ENCODE measurements at regions not wholly inside any gene's neighbourhood (a gene's known extent, or its start where the extent isn't known, plus 50 kb on each side); places are given as distances from the start of the nearest gene placed in this dataset.

DNA sequence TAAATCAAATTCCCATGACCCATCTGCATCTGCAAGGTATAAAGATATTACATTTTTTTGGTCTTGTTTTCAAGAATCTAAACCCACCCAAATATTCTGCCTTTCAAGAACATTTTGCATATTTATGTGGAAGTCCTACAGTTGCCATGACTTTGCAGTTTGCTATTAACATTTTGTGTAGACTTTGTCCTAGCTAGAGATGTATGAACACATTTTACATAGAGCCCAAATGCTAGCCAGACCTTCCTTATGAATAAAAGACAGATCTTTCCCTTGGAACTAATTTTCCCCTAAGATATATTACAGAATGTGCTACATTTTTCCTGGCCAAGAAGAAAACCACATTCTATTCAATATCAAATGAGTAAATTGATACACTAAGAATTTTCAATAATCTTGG is 772.5 kb downstream of the KCNA4 start:
- no peaks in the 10 kb centered on the region for H3K9me1 ChIP-seq (replicated peaks; ENCODE audit: control insufficient read depth, extremely low read depth, insufficient read depth, low read length)
- H4K20me1 ChIP-seq (replicated peaks; ENCODE audit: control insufficient read depth, extremely low read depth, insufficient read depth, low read length) = no peaks in the 10 kb centered on the region
- FAIRE-seq = no peak
- CTCF ChIA-PET = no interaction called here
- no peaks in the 10 kb centered on the region for H3K79me2 ChIP-seq (ENCODE audit: control insufficient read depth, insufficient read depth, low read length)
- no peaks in the 10 kb centered on the region for H3K4me1 ChIP-seq (ENCODE audit: control insufficient read depth, extremely low read depth, insufficient read depth, low read length)
- no peaks in the 10 kb centered on the region for H3K36me3 ChIP-seq (ENCODE audit: control insufficient read depth in 2 of 2, extremely low read depth in 1 of 2, insufficient read depth in 2 of 2, low read length in 2 of 2)
- H3K4me2 ChIP-seq (ENCODE audit: insufficient read depth, low read length) = no peak overlapping the region
- H3K4me3 ChIP-seq (replicated peaks in 1 of 3; ENCODE audit: insufficient read depth in 1 of 3, low read depth in 1 of 3, low read length in 3 of 3) = no peak overlapping the region
- H3K9me3 ChIP-seq (replicated peaks; ENCODE audit: control insufficient read depth, insufficient read depth, low read length) = no peaks in the 10 kb centered on the region
- no peak overlapping the region for H2AFZ ChIP-seq (ENCODE audit: low read depth, low read length)
- POLR2A ChIA-PET = no interaction called here
- intact Hi-C loops (cut with micrococcal nuclease) = no loop called here
- dilution Hi-C loops (cut with MboI; ENCODE audit: extremely low pct_ligation_motif_present, low sequenced_read_pairs) = no loop called here
- no peaks in the 10 kb centered on the region for H3K27me3 ChIP-seq (ENCODE audit: control insufficient read depth in 2 of 2, insufficient read depth in 2 of 2, low read length in 2 of 2)
- TF ChIP-seq EZH2 (IDR thresholded peaks at IDR 0.05; ENCODE audit: borderline replicate concordance, low read depth, low read length, severe bottlenecking) (no peak), FOS (IDR thresholded peaks at IDR 0.05; ENCODE audit: borderline replicate concordance, insufficient read depth, low read length) (no peak), POLR2AphosphoS5 (IDR thresholded peaks at IDR 0.05; ENCODE audit: insufficient read depth, low read depth, low read length) (no peak), JUN (IDR thresholded peaks at IDR 0.05; ENCODE audit: borderline replicate concordance, insufficient read depth, insufficient read length, low read depth) (no peak), MYC (IDR thresholded peaks at IDR 0.05; ENCODE audit: low read depth, low read length) (no peak), POLR2A (IDR thresholded peaks at IDR 0.05; ENCODE audit: low read depth, low read length) (no peak), GATA2 (IDR thresholded peaks at IDR 0.05; ENCODE audit: insufficient read depth, insufficient read length, low read depth, low read length) (no peak)
- TF ChIP-seq, protein P1, sequence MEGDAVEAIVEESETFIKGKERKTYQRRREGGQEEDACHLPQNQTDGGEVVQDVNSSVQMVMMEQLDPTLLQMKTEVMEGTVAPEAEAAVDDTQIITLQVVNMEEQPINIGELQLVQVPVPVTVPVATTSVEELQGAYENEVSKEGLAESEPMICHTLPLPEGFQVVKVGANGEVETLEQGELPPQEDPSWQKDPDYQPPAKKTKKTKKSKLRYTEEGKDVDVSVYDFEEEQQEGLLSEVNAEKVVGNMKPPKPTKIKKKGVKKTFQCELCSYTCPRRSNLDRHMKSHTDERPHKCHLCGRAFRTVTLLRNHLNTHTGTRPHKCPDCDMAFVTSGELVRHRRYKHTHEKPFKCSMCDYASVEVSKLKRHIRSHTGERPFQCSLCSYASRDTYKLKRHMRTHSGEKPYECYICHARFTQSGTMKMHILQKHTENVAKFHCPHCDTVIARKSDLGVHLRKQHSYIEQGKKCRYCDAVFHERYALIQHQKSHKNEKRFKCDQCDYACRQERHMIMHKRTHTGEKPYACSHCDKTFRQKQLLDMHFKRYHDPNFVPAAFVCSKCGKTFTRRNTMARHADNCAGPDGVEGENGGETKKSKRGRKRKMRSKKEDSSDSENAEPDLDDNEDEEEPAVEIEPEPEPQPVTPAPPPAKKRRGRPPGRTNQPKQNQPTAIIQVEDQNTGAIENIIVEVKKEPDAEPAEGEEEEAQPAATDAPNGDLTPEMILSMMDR (IDR thresholded peaks at IDR 0.05; ENCODE audit: extremely low read depth in 1 of 2, insufficient read depth in 1 of 2, low read depth in 1 of 2, low read length in 2 of 2) = no peak
- TF ChIP-seq, protein P2, sequence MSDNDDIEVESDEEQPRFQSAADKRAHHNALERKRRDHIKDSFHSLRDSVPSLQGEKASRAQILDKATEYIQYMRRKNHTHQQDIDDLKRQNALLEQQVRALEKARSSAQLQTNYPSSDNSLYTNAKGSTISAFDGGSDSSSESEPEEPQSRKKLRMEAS (IDR thresholded peaks at IDR 0.05; ENCODE audit: insufficient read depth, insufficient read length) = no peak
- no peak for DNase-seq (ENCODE audit: low read depth, low spot score)
- no peak overlapping the region for H3K9ac ChIP-seq (replicated peaks; ENCODE audit: extremely low read depth, insufficient read depth, low read length)
- BruUV-seq (replicated peaks) = no TSS peak
- no peak overlapping the region for H3K27ac ChIP-seq (ENCODE audit: insufficient read depth, low read depth, low read length)
